ENCODE measurements at regions not wholly inside any gene's neighbourhood (a gene's known extent, or its start where the extent isn't known, plus 50 kb on each side); places are given as distances from the start of the nearest gene placed in this dataset.
"Not testable (repeated sequence)": the region's sequence is repeated elsewhere in the genome, so short reads cannot be mapped to it uniquely, and the experiment has no call there.

- DNase-seq (ENCODE audit: low spot score) = peak; percentile 50
These were observed 247.3 kb downstream of the FOXD2 start for GRCh38 chr1:47684964-47685762.

DNA sequence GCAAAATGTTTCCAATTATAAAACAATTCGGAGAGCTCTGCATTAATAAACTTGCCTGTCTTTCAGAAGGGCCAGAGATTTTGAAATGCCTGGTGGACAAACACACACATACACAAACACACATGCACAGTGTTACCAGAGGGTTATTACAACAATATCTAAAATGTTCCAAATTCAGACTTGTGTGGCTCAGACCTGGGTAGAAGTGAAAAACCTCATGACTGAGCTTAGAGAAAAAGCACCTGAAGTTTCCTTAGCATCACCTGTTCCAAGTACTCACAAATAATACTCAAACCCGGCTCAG, 247.9 kb downstream of the FOXD2 start:
- DNase-seq (ENCODE audit: low spot score) = no peak

DNA sequence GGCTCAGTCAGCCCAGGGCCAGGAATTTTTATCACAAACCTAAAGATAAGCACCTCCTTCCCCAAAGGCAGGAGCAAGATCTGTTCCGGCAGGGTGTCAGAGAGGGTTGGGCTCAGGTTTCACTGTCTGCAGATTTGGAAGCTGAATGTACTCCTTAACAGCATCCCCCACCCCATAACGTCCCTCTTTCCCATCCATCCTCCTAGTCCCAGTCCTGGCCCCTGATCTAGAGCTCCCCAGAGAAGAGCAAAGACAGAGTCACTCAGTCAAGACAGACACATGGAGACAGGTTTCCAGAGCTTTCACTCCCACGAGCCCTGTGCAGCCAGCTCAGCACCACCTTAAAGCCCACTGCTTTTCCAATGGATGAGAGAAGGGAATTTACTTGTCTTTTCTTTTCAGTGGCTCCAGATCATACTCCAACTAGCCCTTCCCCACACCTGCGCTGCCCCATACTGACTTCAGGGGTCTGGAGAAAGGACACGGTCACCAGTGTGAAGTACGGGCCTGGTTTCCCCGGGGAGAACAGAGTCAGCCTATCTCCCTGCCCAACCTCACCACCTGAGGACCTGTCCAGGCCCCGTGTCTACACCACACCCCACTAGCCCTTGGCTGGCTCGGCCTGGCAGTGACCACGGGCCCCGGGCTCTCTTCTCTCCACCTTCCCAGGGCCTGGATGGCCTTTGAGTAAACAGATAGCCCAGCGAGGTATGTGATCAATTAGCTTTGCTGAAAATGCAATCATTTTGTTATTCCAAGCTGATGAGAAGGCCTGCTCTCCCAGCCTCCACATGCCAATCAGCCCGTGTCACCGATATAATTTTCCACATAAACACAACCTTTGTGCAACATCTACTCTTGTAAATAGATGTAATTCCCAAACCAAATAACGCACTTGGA, 249.1 kb downstream of the FOXD2 start:
- peak; percentile 53 for DNase-seq (ENCODE audit: low spot score)

DNA sequence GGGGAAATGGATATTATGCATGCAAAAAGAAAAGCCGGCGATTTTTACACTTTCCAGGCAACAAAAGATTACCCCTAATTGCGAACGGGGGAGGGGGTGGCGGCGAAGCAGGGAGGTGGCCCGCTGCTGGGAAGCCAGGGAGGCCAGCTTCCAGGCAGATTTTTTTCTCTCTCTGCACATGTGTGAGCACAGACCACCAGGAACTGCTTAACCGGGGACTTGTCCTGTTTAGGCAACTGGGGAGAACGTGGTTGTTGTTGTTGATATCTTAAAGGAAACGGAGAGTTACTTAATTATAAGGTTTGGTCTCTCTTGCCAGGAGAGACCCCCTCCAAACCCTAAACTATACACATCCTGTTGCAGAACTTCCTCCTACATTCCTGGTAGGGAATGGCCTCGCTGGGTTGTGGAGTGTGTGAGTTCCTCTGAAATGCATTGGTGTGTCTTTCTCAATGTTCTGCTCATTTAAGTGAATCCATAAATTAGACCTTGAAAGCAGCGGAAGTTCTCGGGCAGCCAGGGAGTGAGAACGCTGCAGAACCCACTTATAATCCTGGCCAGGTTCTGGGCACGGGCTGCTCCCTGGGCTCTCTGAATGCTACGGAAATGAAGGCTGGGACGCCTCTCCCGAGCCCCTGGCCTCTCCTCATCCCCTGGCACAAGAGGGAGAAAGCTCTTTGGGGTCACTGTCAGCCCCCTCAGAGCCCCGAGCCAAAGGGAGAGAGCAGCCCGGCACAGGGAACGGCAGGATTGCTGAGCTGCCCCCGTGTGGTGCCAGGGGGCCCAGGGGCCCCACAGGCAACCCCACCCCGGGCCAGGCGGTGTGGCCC, 250.0 kb downstream of the FOXD2 start:
- peak; percentile 50 for DNase-seq (ENCODE audit: low spot score)

- peak; percentile 44 for DNase-seq (ENCODE audit: low spot score)
These were observed 250.8 kb downstream of the FOXD2 start for GRCh38 chr1:47688461-47689296.

DNA sequence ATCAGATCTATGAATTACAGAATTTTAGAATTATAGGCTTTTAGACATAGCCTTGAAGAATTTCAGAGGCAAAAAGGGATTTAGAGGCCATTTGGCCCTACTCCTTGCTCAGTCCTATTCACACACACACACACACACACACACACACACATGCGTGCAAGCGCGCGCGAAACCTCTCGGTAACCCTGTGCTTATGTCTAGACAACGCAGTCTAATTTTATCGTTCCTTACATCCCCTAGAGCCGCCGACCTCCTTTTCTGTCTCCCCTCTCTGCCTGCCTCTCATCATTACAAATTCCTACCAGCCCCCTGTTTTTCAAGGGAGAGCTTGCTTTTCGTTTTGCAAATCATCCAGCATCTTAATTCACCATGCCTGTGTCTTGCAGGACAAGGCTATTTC, 252.1 kb downstream of the FOXD2 start:
- DNase-seq (ENCODE audit: low spot score) = peak; percentile 48

- peak; percentile 26 for DNase-seq (ENCODE audit: low spot score)
These were observed 252.8 kb downstream of the FOXD2 start for GRCh38 chr1:47690341-47691250.

GRCh38 chr1:47691293-47691692, 253.4 kb downstream of the FOXD2 start:
- not testable (repeated sequence) for DNase-seq (ENCODE audit: low spot score)

DNA sequence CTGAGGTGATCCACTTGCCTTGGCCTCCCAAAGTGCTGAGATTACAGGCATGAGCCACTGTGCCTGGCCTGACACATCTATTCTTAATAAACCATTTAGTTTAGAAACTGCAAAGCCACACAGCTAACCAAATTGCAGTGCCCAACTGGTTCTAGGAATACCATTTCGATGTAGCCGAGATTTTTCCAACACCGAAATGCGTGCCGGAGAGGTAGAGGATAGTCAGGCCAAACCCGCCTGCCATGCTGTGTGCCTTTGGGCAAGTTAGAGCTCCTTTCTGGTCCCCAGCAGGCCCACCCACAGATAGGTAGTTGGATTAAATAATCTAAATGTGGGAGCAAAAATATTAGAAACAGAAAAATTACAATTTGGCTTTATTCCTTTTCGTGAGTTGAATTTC, 254.4 kb downstream of the FOXD2 start:
- peak; percentile 26 for DNase-seq (ENCODE audit: low spot score)

GRCh38 chr1:47693115-47693514, 255.3 kb downstream of the FOXD2 start:
- DNase-seq (ENCODE audit: low spot score) = peak; percentile 46

DNA sequence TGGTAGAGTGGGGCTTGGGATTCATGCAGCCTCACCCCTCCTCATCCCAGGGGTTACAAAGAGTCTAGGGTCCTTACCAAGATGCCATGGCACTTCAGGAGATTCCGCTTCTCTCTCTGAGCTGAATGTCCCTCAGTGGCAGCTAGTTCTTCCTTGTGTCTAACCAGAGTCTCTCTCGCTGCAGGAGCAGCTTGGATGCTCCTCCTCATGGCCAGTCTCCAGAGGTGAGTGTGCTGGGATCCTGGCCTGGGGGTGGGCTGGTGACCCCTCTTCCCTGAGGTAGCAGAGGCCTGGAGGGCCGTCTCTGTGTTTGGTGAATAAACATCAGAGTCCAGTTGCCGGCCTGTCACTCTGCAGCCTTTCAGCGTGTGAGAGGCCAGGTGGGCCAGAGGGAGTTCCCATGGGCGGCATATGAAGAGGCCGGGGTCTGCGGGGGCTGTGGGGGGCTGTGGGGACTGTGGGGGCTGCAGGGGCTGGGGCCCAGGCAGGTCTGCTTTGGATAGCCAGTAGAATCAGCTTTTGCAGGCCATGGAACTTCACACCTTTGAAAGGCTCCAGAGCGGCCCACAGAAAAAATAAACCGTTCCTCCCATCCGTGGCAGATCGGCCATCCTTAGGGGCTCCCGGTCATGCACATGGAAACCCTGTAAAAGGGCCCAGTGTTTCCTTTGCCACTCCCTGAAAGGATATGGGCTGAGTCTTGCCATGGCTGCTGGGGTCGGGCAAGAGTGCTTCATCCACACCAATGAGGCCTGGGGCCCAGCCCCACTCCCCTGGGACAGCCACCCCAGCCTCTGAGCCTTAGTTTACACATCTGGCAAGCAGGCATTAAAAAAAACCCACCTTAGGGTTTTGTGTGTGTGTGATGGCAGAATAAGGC, 256.4 kb downstream of the FOXD2 start:
- DNase-seq (ENCODE audit: low spot score) = peak; percentile 40

DNA sequence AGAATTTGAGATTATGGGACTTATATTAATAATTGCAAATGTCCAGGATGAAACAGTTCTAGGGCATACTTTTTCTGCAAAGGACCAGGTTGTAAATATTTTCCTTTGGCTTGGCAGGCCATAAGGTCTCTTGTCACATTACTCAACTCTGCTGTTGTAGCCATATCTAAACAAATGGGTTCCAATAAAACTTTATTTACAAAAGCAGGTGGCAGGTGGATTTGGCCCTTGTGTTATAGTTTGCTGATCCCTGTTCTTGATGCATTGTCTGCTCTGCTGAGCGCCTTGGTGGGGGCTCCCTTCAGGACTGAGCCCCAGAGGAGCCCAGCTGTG, 258.5 kb downstream of the FOXD2 start:
- no peak for DNase-seq (ENCODE audit: low spot score)

DNA sequence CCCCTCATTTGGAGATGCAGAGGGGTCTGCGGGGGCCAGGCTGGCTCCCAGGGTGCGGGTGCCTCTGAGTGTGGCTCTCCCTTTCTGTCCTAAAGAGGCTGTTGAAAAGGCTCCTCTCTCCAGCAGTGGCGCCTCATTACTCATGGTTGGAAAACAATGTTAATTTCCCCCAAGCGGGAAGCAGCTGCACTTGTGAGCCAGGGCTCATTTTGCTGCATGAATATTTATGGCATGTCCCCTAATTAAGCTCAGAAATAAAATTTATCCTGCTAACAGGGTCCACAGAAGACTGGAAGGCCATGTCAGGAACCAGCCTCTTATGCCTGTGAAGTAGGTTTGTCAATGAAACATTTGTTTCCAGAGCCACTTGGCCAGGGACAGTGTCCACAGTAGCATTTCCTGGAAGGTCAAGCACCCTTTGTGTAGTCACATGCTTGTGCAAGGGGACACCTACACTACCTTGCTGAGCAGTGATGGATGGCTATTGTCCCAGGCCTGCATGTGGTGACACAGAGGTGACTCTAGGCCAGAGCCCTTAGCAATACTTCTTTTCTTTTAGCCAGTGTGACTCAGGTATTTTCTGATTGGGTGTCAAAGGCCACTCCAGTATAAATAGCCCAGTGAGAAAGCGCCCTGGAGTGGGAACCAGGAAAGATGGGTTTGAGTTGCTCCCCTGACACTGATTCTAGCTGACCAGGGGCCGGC, 259.0 kb downstream of the FOXD2 start:
- peak; percentile 32 for DNase-seq (ENCODE audit: low spot score)

GRCh38 chr1:47697616-47698335, 259.9 kb downstream of the FOXD2 start:
- no peak for DNase-seq (ENCODE audit: low spot score)

DNA sequence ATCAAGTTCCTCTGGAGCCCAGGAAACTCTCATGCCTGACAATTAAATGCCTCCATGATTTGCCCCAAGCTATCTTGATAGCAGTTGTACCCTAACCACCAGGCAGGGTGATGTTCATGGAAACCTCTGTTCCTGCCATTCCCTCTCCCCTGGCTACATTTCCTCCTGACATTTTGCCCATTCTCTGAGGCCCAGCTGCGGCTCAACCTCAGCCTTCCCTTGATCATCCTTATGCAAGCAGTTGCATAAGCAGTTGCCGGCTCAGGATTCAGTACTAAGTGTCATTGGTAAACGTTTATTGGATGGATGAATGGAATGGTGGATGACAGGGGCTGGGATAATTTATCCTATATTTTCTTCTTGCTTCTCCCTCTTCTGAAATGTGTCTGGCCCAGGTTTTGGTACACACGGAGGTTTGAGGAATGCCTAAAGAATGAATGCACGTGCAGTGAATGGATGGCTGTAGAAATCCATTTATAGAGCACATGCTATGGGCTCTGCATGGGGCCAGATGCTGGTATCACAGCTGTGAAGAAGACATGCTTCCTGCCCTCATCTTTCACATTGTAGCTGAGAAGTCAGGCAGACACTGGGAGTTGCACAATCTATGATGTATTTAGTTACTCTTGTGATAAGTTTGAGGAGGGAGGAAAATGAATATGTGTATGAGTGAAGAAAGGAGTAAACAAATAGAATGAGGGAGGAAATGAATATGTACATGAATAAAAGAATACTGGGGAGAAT, 261.8 kb downstream of the FOXD2 start:
- no peak for DNase-seq (ENCODE audit: low spot score)

GRCh38 chr1:47701283-47701682, 263.4 kb downstream of the FOXD2 start:
- DNase-seq (ENCODE audit: low spot score) = no peak

GRCh38 chr1:47701741-47702515, 264.1 kb downstream of the FOXD2 start:
- DNase-seq (ENCODE audit: low spot score) = no peak

All from ecto neural progenitor cell (in vitro differentiated cells).